PC-3 (cell line): ENCODE measurements at regions not wholly inside any gene's neighbourhood (a gene's known extent, or its start where the extent isn't known, plus 50 kb on each side); places are given as distances from the start of the nearest gene placed in this dataset. TPM values are rescaled to one million over a fixed set of nuclear protein-coding genes. Genes with fewer than 3 reads are reported as not detected.
"Not testable (repeated sequence)": the region's sequence is repeated elsewhere in the genome, so short reads cannot be mapped to it uniquely, and the experiment has no call there.

Experiments used
- ATAC-seq: fragments of 200-7000 bp; cut with Tn5 transposase; 2 replicates; pipeline ENCODE4 v1.9.1; 2020; ENCODE audit warnings: mild to moderate bottlenecking, moderate library complexity
- BruUV-seq: library from RNA; stranded (reverse); fragments of 400-500 nt; replicated peaks from 2 replicates; lab custom pipeline; 2021; lab: Mats Ljungman, UMichigan
- CTCF ChIA-PET: fragments of 300-600 bp; sonication (Branson Sonifier 250); formaldehyde crosslinking; loops from one replicate; lab custom pipeline; 2022; ENCODE audit warnings: antibody characterized with exemption; lab: Charles Lee
- POLR2A ChIA-PET: fragments of 300-600 bp; sonication (Branson Sonifier 250); formaldehyde crosslinking; loops from one replicate; lab custom pipeline; 2022; ENCODE audit warnings: antibody characterized with exemption; ENCODE audit not compliant: unreplicated experiment; lab: Charles Lee
- DNase-seq: peaks from one replicate; pipeline ENCODE4 v3.0.0-alpha.2; 2015
- H2AFZ ChIP-seq: fragments of 300-600 bp; sonication (generic); 2 replicates; pipeline ENCODE4 v1.6.0; 2016; ENCODE audit warnings: antibody characterized with exemption, low read length
- H3F3A ChIP-seq: fragments of 300-600 bp; sonication (generic); one replicate; pipeline ENCODE4 v1.6.0; 2017; ENCODE audit warnings: antibody characterized with exemption, low read length, control low read depth, mild to moderate bottlenecking; ENCODE audit not compliant: unreplicated experiment
- H3K27ac ChIP-seq: fragments of 300-600 bp; sonication (generic); 2 replicates; pipeline ENCODE4 v1.5.1; 2016; ENCODE audit warnings: mild to moderate bottlenecking, low read length
- H3K27me3 ChIP-seq: fragments of 300-600 bp; sonication (generic); 2 replicates; pipeline ENCODE4 v1.6.1; 2016; ENCODE audit warnings: low read length, mixed read lengths
- H3K36me3 ChIP-seq: fragments of 300-600 bp; sonication (generic); 2 replicates; pipeline ENCODE4 v1.6.1; 2016; ENCODE audit warnings: low read depth, mixed run types, low read length, mixed read lengths
- H3K4me1 ChIP-seq: fragments of 300-600 bp; sonication (generic); 2 replicates; pipeline ENCODE4 v1.5.1; 2016; ENCODE audit warnings: low read length; ENCODE audit not compliant: insufficient read depth
- H3K4me2 ChIP-seq: fragments of 300-600 bp; sonication (generic); 2 replicates; pipeline ENCODE4 v1.6.0; 2016; ENCODE audit warnings: low read length
- H3K4me3 ChIP-seq: fragments of 300-600 bp; sonication (generic); 2 replicates; pipeline ENCODE4 v1.5.1; 2016; ENCODE audit warnings: mild to moderate bottlenecking, low read length, mixed read lengths
- H3K79me2 ChIP-seq: fragments of 300-600 bp; sonication (generic); 2 replicates; pipeline ENCODE4 v1.6.1; 2017; ENCODE audit warnings: low read length, mixed read lengths
- H3K9ac ChIP-seq: fragments of 300-600 bp; sonication (generic); 2 replicates; pipeline ENCODE4 v1.6.0; 2016; ENCODE audit warnings: mild to moderate bottlenecking, low read length
- H3K9me2 ChIP-seq: fragments of 300-600 bp; sonication (generic); replicated peaks from 2 replicates; pipeline ENCODE4 v1.6.1; 2016; ENCODE audit warnings: mixed run types, low read length, mixed read lengths
- H3K9me3 ChIP-seq: fragments of 300-600 bp; sonication (generic); 2 replicates; pipeline ENCODE4 v1.6.1; 2016; ENCODE audit warnings: low read length, mixed read lengths
- H4K20me1 ChIP-seq: fragments of 300-600 bp; sonication (generic); 2 replicates; pipeline ENCODE4 v1.6.1; 2016; ENCODE audit warnings: low read length, mixed read lengths
- intact Hi-C: fragments of 100-400 bp; cut with micrococcal nuclease; formaldehyde crosslinking; loops from 2 replicates; pipeline ENCODE4 v1.9.0; 2023
- microRNA-seq: library from miRNA; unstranded; fragments of <30 nt; microRNA quantifications from one replicate; pipeline ENCODE4 v1.1.0, GENCODE V29; 2020; ENCODE audit not compliant: unreplicated experiment

- H3K9ac ChIP-seq, result not testable (repeated sequence)
Measured at GRCh38 chr21:8455279-8456128, 2065.9 kb upstream of the TPTE start.

GRCh38 chr21:8464403-8465152 is 2056.8 kb upstream of the TPTE start:
- DNase-seq, H3K9me2 ChIP-seq, H3K9ac ChIP-seq, intact Hi-C loops, POLR2A ChIA-PET, H3K4me2 ChIP-seq, H2AFZ ChIP-seq, H3K27ac ChIP-seq, BruUV-seq, H3K79me2 ChIP-seq, H3K4me1 ChIP-seq, H3F3A ChIP-seq, H4K20me1 ChIP-seq, CTCF ChIA-PET, H3K9me3 ChIP-seq, H3K4me3 ChIP-seq, H3K27me3 ChIP-seq, H3K36me3 ChIP-seq: not testable (repeated sequence)
- peak; percentile 87 for ATAC-seq

More at GRCh38 chr21:8455279-8456128, 2065.9 kb upstream of the TPTE start:
- H2AFZ ChIP-seq, H3K4me3 ChIP-seq, H3K4me1 ChIP-seq, POLR2A ChIA-PET, H3K79me2 ChIP-seq, BruUV-seq, H3K9me2 ChIP-seq, intact Hi-C loops, H3K27ac ChIP-seq, H3K27me3 ChIP-seq, CTCF ChIA-PET, H4K20me1 ChIP-seq, H3K36me3 ChIP-seq, H3K4me2 ChIP-seq, DNase-seq, H3K9me3 ChIP-seq, H3F3A ChIP-seq: not testable (repeated sequence)
- ATAC-seq, result peak; percentile 71

- H3K4me3 ChIP-seq, H3K27me3 ChIP-seq, DNase-seq, H3K36me3 ChIP-seq, intact Hi-C loops, CTCF ChIA-PET, H3K4me2 ChIP-seq, H3F3A ChIP-seq, H3K79me2 ChIP-seq, H3K27ac ChIP-seq, POLR2A ChIA-PET, H3K4me1 ChIP-seq, ATAC-seq, H2AFZ ChIP-seq, H3K9me3 ChIP-seq, H4K20me1 ChIP-seq, H3K9ac ChIP-seq, H3K9me2 ChIP-seq, BruUV-seq: not testable (repeated sequence)
Measured at GRCh38 chr21:8466642-8467041, 2054.7 kb upstream of the TPTE start.

Small RNA genes in the stretch of these regions (microRNA-seq; reads per million reads assigned to microRNA genes)
- gene MIR6724-3 (not detected), gene MIR6724-4 (not detected)
